CD14-positive monocyte (primary cell): ENCODE measurements at regions not wholly inside any gene's neighbourhood (a gene's known extent, or its start where the extent isn't known, plus 50 kb on each side); places are given as distances from the start of the nearest gene placed in this dataset.

Experiments
- DNase-seq, 3 donors: peaks; one replicate each; pipeline ENCODE4 v3.0.0-alpha.2; 2011 to 2022
- H2AFZ ChIP-seq: 2 replicates; pipeline ENCODE4 v1.6.0; 2012; ENCODE audit warnings: mild to moderate bottlenecking, low read depth, low read length, inconsistent platforms; ENCODE audit not compliant: insufficient read depth, poor library complexity, severe bottlenecking
- H3K27ac ChIP-seq, 2 donors: 1 replicate in 1 of 2; 2 replicates in 1 of 2; pipeline ENCODE4 v1.5.1; 2012 to 2013; ENCODE audit warnings: low read length in 2 of 2, control low read depth in 1 of 2, inconsistent platforms in 1 of 2, low read depth in 1 of 2, mild to moderate bottlenecking in 1 of 2
- H3K27me3 ChIP-seq, 2 donors: one replicate each; pipeline versions ENCODE4 v1.6.0 to v1.6.1; 2011 to 2013; ENCODE audit warnings: low read length in 2 of 2; ENCODE audit not compliant: control insufficient read depth in 2 of 2, insufficient read depth in 2 of 2
- H3K36me3 ChIP-seq, 2 donors: replicated peaks in 1 of 2; 1 replicate in 1 of 2; 2 replicates in 1 of 2; pipeline versions ENCODE4 v1.5.1 to v1.6.1; 2012 to 2013; ENCODE audit warnings: low read length in 2 of 2, control low read depth in 1 of 2, inconsistent platforms in 1 of 2, mild to moderate bottlenecking in 1 of 2; ENCODE audit not compliant: insufficient read depth in 2 of 2, control insufficient read depth in 1 of 2
- H3K4me1 ChIP-seq, 2 donors: 1 replicate in 1 of 2; 2 replicates in 1 of 2; pipeline versions ENCODE4 v1.5.1 to v1.6.1; 2012 to 2013; ENCODE audit warnings: low read length in 2 of 2, control low read depth in 1 of 2, inconsistent platforms in 1 of 2, mild to moderate bottlenecking in 1 of 2, moderate library complexity in 1 of 2; ENCODE audit not compliant: insufficient read depth in 2 of 2, control insufficient read depth in 1 of 2
- H3K4me2 ChIP-seq: replicated peaks from 2 replicates; pipeline ENCODE3; 2012; ENCODE audit warnings: low read length, moderate library complexity, mild to moderate bottlenecking; ENCODE audit not compliant: poor library complexity, severe bottlenecking; ENCODE audit errors: extremely low read depth
- H3K4me3 ChIP-seq, 3 experiments: fragments of 200-600 bp in 1 of 3; sonication (generic) in 1 of 3; replicated peaks in 1 of 3; 1 replicate in 2 of 3; 2 replicates in 1 of 3; pipeline ENCODE4 v1.5.1; 2011 to 2013; ENCODE audit warnings: low read length in 3 of 3, mild to moderate bottlenecking in 3 of 3, control low read depth in 2 of 3, low read depth in 2 of 3, inconsistent platforms in 1 of 3, moderate library complexity in 1 of 3
- H3K79me2 ChIP-seq: 2 replicates; pipeline ENCODE4 v1.6.0; 2012; ENCODE audit warnings: mild to moderate bottlenecking, control low read depth, inconsistent platforms, low read length, moderate library complexity; ENCODE audit not compliant: insufficient read depth
- H3K9ac ChIP-seq: 2 replicates; pipeline ENCODE4 v1.6.0; 2017; ENCODE audit warnings: low read length, mild to moderate bottlenecking; ENCODE audit not compliant: insufficient read depth, poor library complexity, severe bottlenecking
- H3K9me3 ChIP-seq, 2 donors: replicated peaks in 1 of 2; 1 replicate in 1 of 2; 2 replicates in 1 of 2; pipeline versions ENCODE4 v1.5.1 to v1.6.1; 2012 to 2013; ENCODE audit warnings: low read length in 2 of 2, control low read depth in 1 of 2; ENCODE audit not compliant: control insufficient read depth in 1 of 2, insufficient read depth in 1 of 2
- H4K20me1 ChIP-seq: 2 replicates; pipeline ENCODE4 v1.6.0; 2012; ENCODE audit warnings: mild to moderate bottlenecking, low read length, control low read depth, moderate library complexity; ENCODE audit not compliant: insufficient read depth
- H3K27ac Mint-ChIP-seq, 7 donors: one replicate each; pipeline ENCODE4 v1.8.0; 2020; ENCODE audit warnings: mild to moderate bottlenecking in 7 of 7, mixed read lengths in 7 of 7, moderate library complexity in 6 of 7, inconsistent platforms in 2 of 7
- H3K27me3 Mint-ChIP-seq, 3 donors: one replicate each; pipeline ENCODE4 v1.8.0; 2021 to 2022; ENCODE audit warnings: low read depth in 3 of 3, mild to moderate bottlenecking in 3 of 3, mixed read lengths in 3 of 3, moderate library complexity in 3 of 3, inconsistent platforms in 1 of 3
- H3K36me3 Mint-ChIP-seq, 2 donors: one replicate each; pipeline ENCODE4 v1.8.0; 2020; ENCODE audit warnings: mixed read lengths in 2 of 2, inconsistent platforms in 1 of 2, mild to moderate bottlenecking in 1 of 2
- H3K4me1 Mint-ChIP-seq: one replicate; pipeline ENCODE4 v1.8.0; 2020; ENCODE audit warnings: mild to moderate bottlenecking, mixed read lengths
- H3K4me3 Mint-ChIP-seq, 2 donors: one replicate each; pipeline ENCODE4 v1.8.0; 2020; ENCODE audit warnings: mild to moderate bottlenecking in 2 of 2, mixed read lengths in 2 of 2, moderate library complexity in 1 of 2
- H3K9me3 Mint-ChIP-seq, 7 donors: one replicate each; pipeline ENCODE4 v1.8.0; 2020 to 2022; ENCODE audit warnings: mixed read lengths in 7 of 7, mild to moderate bottlenecking in 6 of 7, moderate library complexity in 6 of 7, inconsistent platforms in 2 of 7
- CTCF ChIP-seq: fragments of 200-600 bp; IDR thresholded peaks from one replicate; pipeline ENCODE4 v1.8.0; 2022; ENCODE audit warnings: antibody characterized with exemption, mild to moderate bottlenecking
- WGBS: methylation state at CpG from one replicate; pipeline ENCODE4 v1.1.5; 2013; ENCODE audit warnings: missing lambda C conversion rate; ENCODE audit not compliant: insufficient coverage; 5-methylcytosine and 5-hydroxymethylcytosine counted together
- intact Hi-C, 2 donors: fragments of 100-400 bp; cut with micrococcal nuclease; formaldehyde crosslinking; loops; one replicate each; pipeline versions ENCODE4 v1.15.0 to v1.15.1; 2023

GRCh38 chr7:124570558-124570957 lies 195.0 kb downstream of the GPR37 start:
- H3K4me1 ChIP-seq: no peaks in the 10 kb centered on the region
- intact Hi-C loops: no loop called here
- WGBS: no CpG with 5 or more reads among the region's 2 CpGs
- H4K20me1 ChIP-seq: no peaks in the 10 kb centered on the region
- H2AFZ ChIP-seq: no peak overlapping the region
- H3K79me2 ChIP-seq: no peaks in the 10 kb centered on the region
- DNase-seq: no peak
- no peak overlapping the region for H3K27ac ChIP-seq
- no peaks in the 10 kb centered on the region for H3K4me1 Mint-ChIP-seq
- no peaks in the 10 kb centered on the region for H3K36me3 Mint-ChIP-seq
- H3K36me3 ChIP-seq: no peaks in the 10 kb centered on the region
- TF ChIP-seq CTCF: no peak
- H3K9me3 ChIP-seq: no peaks in the 10 kb centered on the region
- no peak overlapping the region for H3K9ac ChIP-seq
- no peak overlapping the region for H3K27ac Mint-ChIP-seq
- H3K9me3 Mint-ChIP-seq: peaks cover 0 to 3% (median 2%) of the 10 kb centered on the region in 7 donors
- no peak overlapping the region for H3K4me2 ChIP-seq
- H3K27me3 Mint-ChIP-seq: peaks cover 0 to 3% (median 0%) of the 10 kb centered on the region in 3 donors
- H3K4me3 ChIP-seq: no peak overlapping the region
- no peak overlapping the region for H3K4me3 Mint-ChIP-seq
- H3K27me3 ChIP-seq: no peaks in the 10 kb centered on the region

- Histone ChIP-seq H4K20me1 (no peaks in the 10 kb centered on the region), H3K4me1 (no peaks in the 10 kb centered on the region), H3K4me3 (no peak overlapping the region), H3K9ac (no peak overlapping the region), H3K9me3 (peaks cover 0 to 4% of the 10 kb centered on the region in 2 donors), H3K4me2 (no peak overlapping the region), H3K27me3 (no peaks in the 10 kb centered on the region), H3K27ac (no peak overlapping the region), H3K79me2 (no peaks in the 10 kb centered on the region), H3K36me3 (no peaks in the 10 kb centered on the region), H2AFZ (no peak overlapping the region)
- TF ChIP-seq CTCF: no peak
- peaks cover 0 to 3% (median 0%) of the 10 kb centered on the region in 3 donors for H3K27me3 Mint-ChIP-seq
- no peak overlapping the region for H3K27ac Mint-ChIP-seq
- DNase-seq: no peak
- H3K4me1 Mint-ChIP-seq: no peaks in the 10 kb centered on the region
- intact Hi-C loops: no loop called here
- H3K9me3 Mint-ChIP-seq: peaks cover 0 to 6% (median 2%) of the 10 kb centered on the region in 7 donors
- H3K4me3 Mint-ChIP-seq: no peak overlapping the region
- H3K36me3 Mint-ChIP-seq: no peaks in the 10 kb centered on the region
- WGBS: 100% methylated on average over 2 of the region's 5 CpGs
These were observed 199.0 kb downstream of the GPR37 start for GRCh38 chr7:124566583-124566982.
